ENCODE measurements at regions not wholly inside any gene's neighbourhood (a gene's known extent, or its start where the extent isn't known, plus 50 kb on each side); places are given as distances from the start of the nearest gene placed in this dataset.

GRCh38 chr7:130935564-130936157 is 201.7 kb upstream of the KLF14 start:
- intact Hi-C loops (cut with micrococcal nuclease) = no loop called here
- Histone ChIP-seq H3K9ac (ENCODE audit: insufficient read depth, low read length, poor library complexity, severe bottlenecking) (no peak overlapping the region), H3K79me2 (ENCODE audit: insufficient read depth, low read length) (no peaks in the 10 kb centered on the region), H3K9me3 (replicated peaks in 1 of 2; ENCODE audit: control insufficient read depth in 1 of 2, insufficient read depth in 1 of 2, low read length in 2 of 2) (no peaks in the 10 kb centered on the region), H3K4me3 (replicated peaks in 1 of 3; ENCODE audit: low read depth in 2 of 3, low read length in 3 of 3) (no peak overlapping the region), H2AFZ (ENCODE audit: insufficient read depth, low read depth, low read length, poor library complexity, severe bottlenecking) (no peak overlapping the region), H3K36me3 (replicated peaks in 1 of 2; ENCODE audit: control insufficient read depth in 1 of 2, insufficient read depth in 2 of 2, low read length in 2 of 2) (peaks cover 0 to 11% of the 10 kb centered on the region in 2 donors), H3K4me2 (replicated peaks; ENCODE audit: extremely low read depth, low read length, poor library complexity, severe bottlenecking) (no peak overlapping the region), H3K27me3 (ENCODE audit: control insufficient read depth in 2 of 2, insufficient read depth in 2 of 2, low read length in 2 of 2) (no peaks in the 10 kb centered on the region), H3K27ac (ENCODE audit: low read depth in 1 of 2, low read length in 2 of 2) (no peak overlapping the region), H4K20me1 (ENCODE audit: insufficient read depth, low read length) (peaks cover 13% of the 10 kb centered on the region), H3K4me1 (ENCODE audit: control insufficient read depth in 1 of 2, insufficient read depth in 2 of 2, low read length in 2 of 2) (peaks cover 6 to 8% of the 10 kb centered on the region in 2 donors)
- peaks cover 0 to 2% (median 0%) of the 10 kb centered on the region in 3 donors for H3K27me3 Mint-ChIP-seq (ENCODE audit: low read depth in 3 of 3)
- no peak for DNase-seq
- TF ChIP-seq, protein P1, sequence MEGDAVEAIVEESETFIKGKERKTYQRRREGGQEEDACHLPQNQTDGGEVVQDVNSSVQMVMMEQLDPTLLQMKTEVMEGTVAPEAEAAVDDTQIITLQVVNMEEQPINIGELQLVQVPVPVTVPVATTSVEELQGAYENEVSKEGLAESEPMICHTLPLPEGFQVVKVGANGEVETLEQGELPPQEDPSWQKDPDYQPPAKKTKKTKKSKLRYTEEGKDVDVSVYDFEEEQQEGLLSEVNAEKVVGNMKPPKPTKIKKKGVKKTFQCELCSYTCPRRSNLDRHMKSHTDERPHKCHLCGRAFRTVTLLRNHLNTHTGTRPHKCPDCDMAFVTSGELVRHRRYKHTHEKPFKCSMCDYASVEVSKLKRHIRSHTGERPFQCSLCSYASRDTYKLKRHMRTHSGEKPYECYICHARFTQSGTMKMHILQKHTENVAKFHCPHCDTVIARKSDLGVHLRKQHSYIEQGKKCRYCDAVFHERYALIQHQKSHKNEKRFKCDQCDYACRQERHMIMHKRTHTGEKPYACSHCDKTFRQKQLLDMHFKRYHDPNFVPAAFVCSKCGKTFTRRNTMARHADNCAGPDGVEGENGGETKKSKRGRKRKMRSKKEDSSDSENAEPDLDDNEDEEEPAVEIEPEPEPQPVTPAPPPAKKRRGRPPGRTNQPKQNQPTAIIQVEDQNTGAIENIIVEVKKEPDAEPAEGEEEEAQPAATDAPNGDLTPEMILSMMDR (IDR thresholded peaks at IDR 0.05) = no peak
- H3K4me1 Mint-ChIP-seq = peaks cover 16% of the 10 kb centered on the region
- H3K36me3 Mint-ChIP-seq = peaks cover 13 to 34% of the 10 kb centered on the region in 2 donors
- H3K9me3 Mint-ChIP-seq = no peaks in the 10 kb centered on the region
- WGBS (ENCODE audit: insufficient coverage) = 97% methylated on average over 9 of the region's 11 CpGs
- no peak overlapping the region for H3K4me3 Mint-ChIP-seq
- H3K27ac Mint-ChIP-seq = peak overlapping the region in 1 of 7 donors; percentile 63

- H3K36me3 ChIP-seq (replicated peaks in 1 of 2; ENCODE audit: control insufficient read depth in 1 of 2, insufficient read depth in 2 of 2, low read length in 2 of 2) = peaks cover 0 to 11% of the 10 kb centered on the region in 2 donors
- intact Hi-C loops (cut with micrococcal nuclease) = no loop called here
- H3K9me3 ChIP-seq (replicated peaks in 1 of 2; ENCODE audit: control insufficient read depth in 1 of 2, insufficient read depth in 1 of 2, low read length in 2 of 2) = no peaks in the 10 kb centered on the region
- Mint-ChIP-seq H3K4me1 (peaks cover 11% of the 10 kb centered on the region), H3K9me3 (no peaks in the 10 kb centered on the region), H3K36me3 (peaks cover 19 to 41% of the 10 kb centered on the region in 2 donors), H3K4me3 (no peak overlapping the region), H3K27ac (peak overlapping the region in 1 of 7 donors; percentile 32), H3K27me3 (ENCODE audit: low read depth in 3 of 3) (peaks cover 0 to 2% (median 0%) of the 10 kb centered on the region in 3 donors)
- TF ChIP-seq, protein P1 (IDR thresholded peaks at IDR 0.05) = no peak
- H3K4me3 ChIP-seq (replicated peaks in 1 of 3; ENCODE audit: low read depth in 2 of 3, low read length in 3 of 3) = no peak overlapping the region
- no peak overlapping the region for H2AFZ ChIP-seq (ENCODE audit: insufficient read depth, low read depth, low read length, poor library complexity, severe bottlenecking)
- H3K4me2 ChIP-seq (replicated peaks; ENCODE audit: extremely low read depth, low read length, poor library complexity, severe bottlenecking) = no peak overlapping the region
- no peaks in the 10 kb centered on the region for H3K27me3 ChIP-seq (ENCODE audit: control insufficient read depth in 2 of 2, insufficient read depth in 2 of 2, low read length in 2 of 2)
- no peak for DNase-seq
- no peak overlapping the region for H3K9ac ChIP-seq (ENCODE audit: insufficient read depth, low read length, poor library complexity, severe bottlenecking)
- H3K27ac ChIP-seq (ENCODE audit: low read depth in 1 of 2, low read length in 2 of 2) = no peak overlapping the region
- H4K20me1 ChIP-seq (ENCODE audit: insufficient read depth, low read length) = peaks cover 13% of the 10 kb centered on the region
- peaks cover 5% of the 10 kb centered on the region for H3K79me2 ChIP-seq (ENCODE audit: insufficient read depth, low read length)
- 93% methylated on average over 6 of the region's 7 CpGs for WGBS (ENCODE audit: insufficient coverage)
- peaks cover 0 to 1% of the 10 kb centered on the region in 2 donors for H3K4me1 ChIP-seq (ENCODE audit: control insufficient read depth in 1 of 2, insufficient read depth in 2 of 2, low read length in 2 of 2)
Observed at GRCh38 chr7:130936202-130936931, 202.4 kb upstream of the KLF14 start.

Data from CD14-positive monocyte (primary cell).